Body of pancreas (tissue), 4 donors: ENCODE measurements at regions not wholly inside any gene's neighbourhood (a gene's known extent, or its start where the extent isn't known, plus 50 kb on each side); places are given as distances from the start of the nearest gene placed in this dataset.

Experiments used
- CTCF ChIP-seq, 7 experiments: fragments of 450-650 bp in 4 of 7; fragments of 200-600 bp in 3 of 7; sonication (generic) in 3 of 7; IDR thresholded peaks; one replicate each; pipeline ENCODE4 v1.5.1; 2016 to 2019; ENCODE audit warnings: antibody characterized with exemption in 7 of 7
- POLR2A ChIP-seq, 3 donors: fragments of 450-650 bp; IDR thresholded peaks; one replicate each; pipeline ENCODE4 v1.6.1; 2016; ENCODE audit warnings: antibody characterized with exemption in 3 of 3, mild to moderate bottlenecking in 2 of 3

GRCh38 chr14:55893705-55894104 is 224.5 kb upstream of the PELI2 start:
- TF ChIP-seq CTCF (IDR thresholded peaks at IDR 0.05) = no peak
- TF ChIP-seq POLR2A (IDR thresholded peaks at IDR 0.05) = no peak
